NB4 (cell line): ENCODE measurements at regions not wholly inside any gene's neighbourhood (a gene's known extent, or its start where the extent isn't known, plus 50 kb on each side); places are given as distances from the start of the nearest gene placed in this dataset.

Experiments
- CTCF ChIP-seq: IDR thresholded peaks from one replicate; pipeline ENCODE4 v1.5.1; 2012; ENCODE audit warnings: low read depth, low read length
- POLR2A ChIP-seq: IDR thresholded peaks from 2 replicates; pipeline ENCODE4 v1.6.1; 2011; ENCODE audit warnings: mild to moderate bottlenecking; ENCODE audit not compliant: insufficient read length; ENCODE audit errors: extremely low read depth

- TF ChIP-seq POLR2A: no peak
- no peak for TF ChIP-seq CTCF
Observed at GRCh38 chr2:23009545-23010149, 375.3 kb upstream of the KLHL29 start.
